SK-N-SH (cell line): ENCODE measurements at regions not wholly inside any gene's neighbourhood (a gene's known extent, or its start where the extent isn't known, plus 50 kb on each side); places are given as distances from the start of the nearest gene placed in this dataset.

Experiments used
- CTCF ChIA-PET: fragments of 300-600, 350-600 bp; formaldehyde crosslinking; extraction: SDS; loops from one replicate; lab custom pipeline; 2021; lab: Yijun Ruan, JAX
- POLR2A ChIA-PET: fragments of 350-600 bp; sonication (Branson Sonifier 250); formaldehyde crosslinking; extraction: SDS; loops from one replicate; lab custom pipeline; 2020; ENCODE audit warnings: antibody characterized with exemption, inconsistent platforms; lab: Yijun Ruan, JAX
- DNase-seq: peaks from one replicate; pipeline ENCODE4 v3.0.0; 2012
- H2AFZ ChIP-seq: fragments of 200-600 bp; sonication (generic); 2 replicates; pipeline ENCODE4 v1.8.1; 2016; ENCODE audit warnings: antibody characterized with exemption, mild to moderate bottlenecking, low read depth
- H3F3A ChIP-seq: fragments of 200-600 bp; sonication (generic); replicated peaks from 2 replicates; pipeline ENCODE3; 2016; ENCODE audit warnings: antibody characterized with exemption, mild to moderate bottlenecking; ENCODE audit not compliant: insufficient read depth
- H3K27ac ChIP-seq, 2 experiments: fragments of 200-500 bp in 1 of 2; fragments of 200-600 bp in 1 of 2; sonication (Bioruptor generic) in 1 of 2; sonication (generic), shearing (Covaris generic) in 1 of 2; 2 replicates each; pipeline versions ENCODE4 v1.5.1 to v1.6.1; 2014 to 2016; ENCODE audit warnings: low read depth in 2 of 2, inconsistent platforms in 1 of 2, low read length in 1 of 2, mild to moderate bottlenecking in 1 of 2, mixed read lengths in 1 of 2
- H3K27me3 ChIP-seq: fragments of 200-600 bp; sonication (generic), shearing (Covaris generic); 2 replicates; pipeline ENCODE4 v1.6.1; 2016; ENCODE audit warnings: mixed run types; ENCODE audit not compliant: insufficient read depth
- H3K36me3 ChIP-seq, 2 experiments: fragments of 200-500 bp in 1 of 2; fragments of 200-600 bp in 1 of 2; sonication (Bioruptor generic) in 1 of 2; sonication (generic) in 1 of 2; replicated peaks in 1 of 2; 2 replicates each; pipeline versions ENCODE3 to v1.5.1; 2014 to 2016; ENCODE audit warnings: low read length in 1 of 2, mild to moderate bottlenecking in 1 of 2; ENCODE audit not compliant: insufficient read depth in 2 of 2, control insufficient read depth in 1 of 2
- H3K4me1 ChIP-seq, 2 experiments: fragments of 200-500 bp in 1 of 2; fragments of 200-600 bp in 1 of 2; sonication (Bioruptor generic) in 1 of 2; sonication (generic), shearing (Covaris generic) in 1 of 2; 2 replicates each; pipeline versions ENCODE4 v1.5.1 to v1.6.1; 2014 to 2016; ENCODE audit warnings: low read depth in 1 of 2, low read length in 1 of 2, mixed run types in 1 of 2; ENCODE audit not compliant: insufficient read depth in 2 of 2, control insufficient read depth in 1 of 2
- H3K4me2 ChIP-seq: fragments of 200-600 bp; sonication (generic), shearing (Covaris generic); 2 replicates; pipeline ENCODE4 v1.6.1; 2017; ENCODE audit warnings: mixed run types
- H3K4me3 ChIP-seq, 2 experiments: fragments of 200-500 bp in 1 of 2; fragments of 200-600 bp in 1 of 2; sonication (Bioruptor generic) in 1 of 2; sonication (generic), shearing (Covaris generic) in 1 of 2; 2 replicates each; pipeline versions ENCODE4 v1.5.1 to v1.8.1; 2014 to 2016; ENCODE audit warnings: low read depth in 2 of 2, inconsistent platforms in 1 of 2, low read length in 1 of 2, mild to moderate bottlenecking in 1 of 2, mixed read lengths in 1 of 2, moderate library complexity in 1 of 2
- H3K79me2 ChIP-seq: fragments of 200-600 bp; sonication (generic); 2 replicates; pipeline ENCODE4 v1.8.1; 2017; ENCODE audit warnings: mild to moderate bottlenecking; ENCODE audit not compliant: insufficient read depth
- H3K9ac ChIP-seq: fragments of 200-600 bp; sonication (generic); 2 replicates; pipeline ENCODE4 v1.6.1; 2017; ENCODE audit warnings: mixed run types
- H3K9me2 ChIP-seq: fragments of 200-600 bp; sonication (generic); 2 replicates; pipeline ENCODE4 v1.6.1; 2017; ENCODE audit warnings: mixed run types
- H3K9me3 ChIP-seq: fragments of 200-600 bp; sonication (generic); 2 replicates; pipeline ENCODE4 v1.6.1; 2017; ENCODE audit warnings: mixed run types, mild to moderate bottlenecking, moderate library complexity
- H4K20me1 ChIP-seq: fragments of 200-600 bp; sonication (generic); 2 replicates; pipeline ENCODE4 v1.6.1; 2017; ENCODE audit warnings: mild to moderate bottlenecking, mixed run types; ENCODE audit not compliant: insufficient read depth
- ELF1 ChIP-seq: IDR thresholded peaks from 2 replicates; pipeline ENCODE4 v1.4.0; 2012
- EP300 ChIP-seq, 2 experiments: IDR thresholded peaks; 2 replicates each; pipeline versions ENCODE4 v1.4.0 to v1.6.1; 2012; ENCODE audit warnings: borderline replicate concordance in 1 of 2, low read depth in 1 of 2, low read length in 1 of 2
- FOSL2 ChIP-seq: IDR thresholded peaks from 2 replicates; pipeline ENCODE4 v1.4.0; 2012; ENCODE audit warnings: low read depth, mild to moderate bottlenecking, moderate library complexity, borderline replicate concordance
- FOXJ3 ChIP-seq: sonication (generic); formaldehyde crosslinking; IDR thresholded peaks from 2 replicates; pipeline ENCODE4 v1.5.1; 2020; ENCODE audit warnings: mild to moderate bottlenecking, missing genetic modification reagents
- RCOR1 ChIP-seq: fragments of 150-350 bp; IDR thresholded peaks from 2 replicates; pipeline ENCODE4 v1.6.1; 2017; ENCODE audit warnings: antibody characterized with exemption, low read length
- RXRA ChIP-seq: IDR thresholded peaks from 2 replicates; pipeline ENCODE4 v1.4.0; 2012; ENCODE audit warnings: low read depth, mild to moderate bottlenecking, borderline replicate concordance
- SIN3A ChIP-seq: IDR thresholded peaks from 2 replicates; pipeline ENCODE4 v1.6.1; 2012; ENCODE audit warnings: low read depth, mild to moderate bottlenecking, low read length, moderate library complexity, borderline replicate concordance
- YY1 ChIP-seq: IDR thresholded peaks from 2 replicates; pipeline ENCODE4 v1.4.0; 2012; ENCODE audit warnings: low read depth, mild to moderate bottlenecking
- WGBS: methylation state at CpG from one replicate; pipeline ENCODE4 v1.1.6; 2017; ENCODE audit warnings: low lambda C conversion rate; 5-methylcytosine and 5-hydroxymethylcytosine counted together
- TF ChIP-seq, protein P1 (sequence below): fragments of 150-350 bp; IDR thresholded peaks from 2 replicates; pipeline ENCODE4 v1.6.1; 2017; ENCODE audit warnings: antibody characterized with exemption, low read length, low read depth, borderline replicate concordance
- TF ChIP-seq, protein P2 (sequence below): IDR thresholded peaks from 2 replicates; pipeline ENCODE4 v1.4.0; 2012; ENCODE audit warnings: low read depth, borderline replicate concordance
- TF ChIP-seq, protein P3 (sequence below): IDR thresholded peaks from 2 replicates; pipeline ENCODE4; 2012

DNA sequence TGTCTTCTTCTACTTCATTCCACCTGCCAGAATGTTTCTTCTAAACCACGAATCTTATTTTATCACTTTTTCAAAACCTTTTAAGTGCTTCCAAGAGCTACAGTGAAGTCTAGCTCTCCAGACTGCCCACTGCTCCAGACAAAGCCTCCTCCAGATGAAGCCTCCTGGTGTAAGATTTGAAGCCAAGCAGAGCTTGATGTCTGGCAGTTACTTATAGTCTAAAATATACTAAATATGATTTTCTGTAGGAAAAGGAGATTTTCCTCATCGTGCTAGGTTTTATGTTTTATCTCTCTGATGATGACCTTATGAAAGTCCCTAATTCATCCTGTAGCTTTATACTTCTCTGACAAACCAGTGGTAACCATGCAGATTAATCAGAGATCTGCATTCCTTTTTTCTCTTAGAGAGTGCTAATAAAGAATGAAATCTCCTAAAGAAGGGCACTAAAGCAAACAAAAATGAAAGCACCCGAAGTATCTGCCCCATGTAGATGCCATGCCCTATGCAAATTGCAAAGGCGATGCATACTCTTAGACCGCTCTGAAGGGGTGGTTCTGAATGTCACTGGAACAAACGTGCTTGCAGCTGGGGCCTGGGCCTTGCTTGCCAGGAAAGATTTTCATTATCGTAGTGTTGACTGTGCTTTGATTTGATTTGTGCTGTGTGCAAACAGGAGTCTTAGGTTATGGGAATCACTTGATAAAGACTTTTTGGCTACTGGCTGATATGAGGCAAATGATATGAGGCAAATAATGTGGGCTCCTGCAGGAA is 314.2 kb downstream of the PID1 start:
- TF ChIP-seq ELF1 (no peak), RXRA (no peak), YY1 (no peak), RCOR1 (no peak), SIN3A (no peak)
- TF ChIP-seq, protein P1, sequence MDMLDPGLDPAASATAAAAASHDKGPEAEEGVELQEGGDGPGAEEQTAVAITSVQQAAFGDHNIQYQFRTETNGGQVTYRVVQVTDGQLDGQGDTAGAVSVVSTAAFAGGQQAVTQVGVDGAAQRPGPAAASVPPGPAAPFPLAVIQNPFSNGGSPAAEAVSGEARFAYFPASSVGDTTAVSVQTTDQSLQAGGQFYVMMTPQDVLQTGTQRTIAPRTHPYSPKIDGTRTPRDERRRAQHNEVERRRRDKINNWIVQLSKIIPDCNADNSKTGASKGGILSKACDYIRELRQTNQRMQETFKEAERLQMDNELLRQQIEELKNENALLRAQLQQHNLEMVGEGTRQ: no peak
- Histone ChIP-seq H3K9me2 (no peaks in the 10 kb centered on the region), H3F3A (no peaks in the 10 kb centered on the region), H3K36me3 (no peaks in the 10 kb centered on the region), H3K27ac (no peak overlapping the region), H3K79me2 (no peaks in the 10 kb centered on the region), H2AFZ (no peak overlapping the region), H3K9ac (no peak overlapping the region), H3K4me3 (no peak overlapping the region), H4K20me1 (no peaks in the 10 kb centered on the region), H3K9me3 (no peaks in the 10 kb centered on the region), H3K4me1 (no peaks in the 10 kb centered on the region), H3K27me3 (no peaks in the 10 kb centered on the region), H3K4me2 (no peak overlapping the region)
- CTCF ChIA-PET: no interaction called here
- WGBS: 15% methylated on average over 7 of the region's 7 CpGs
- POLR2A ChIA-PET: no interaction called here
- no peak for DNase-seq

DNA sequence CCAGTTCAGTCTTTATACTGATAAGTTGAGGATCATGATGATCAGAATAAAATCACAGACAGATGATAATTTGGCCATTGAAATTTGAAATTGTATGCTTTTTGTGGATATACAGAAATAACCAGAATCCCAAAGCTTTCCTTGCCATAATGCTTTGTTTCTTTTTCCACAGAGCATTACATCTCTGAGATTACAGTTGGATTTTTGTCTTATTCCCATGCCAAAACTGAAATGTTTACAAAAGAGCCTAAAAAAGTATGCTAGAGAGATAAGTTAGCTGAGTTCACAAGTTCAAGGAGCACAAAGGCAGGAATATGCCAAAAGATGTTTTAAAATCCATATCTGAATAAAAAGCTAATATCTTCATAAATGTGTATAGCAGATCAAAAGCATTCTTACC is 321.3 kb downstream of the PID1 start:
- ChIA-PET CTCF (no interaction called here), POLR2A (no interaction called here)
- Histone ChIP-seq H3K79me2 (no peaks in the 10 kb centered on the region), H2AFZ (no peak overlapping the region), H3K4me3 (no peak overlapping the region), H3K27ac (no peak overlapping the region), H3K4me2 (no peak overlapping the region), H3K4me1 (no peaks in the 10 kb centered on the region), H3F3A (no peaks in the 10 kb centered on the region), H3K27me3 (no peaks in the 10 kb centered on the region), H3K36me3 (no peaks in the 10 kb centered on the region), H3K9me2 (no peaks in the 10 kb centered on the region)
- DNase-seq: no peak
- TF ChIP-seq EP300 (IDR thresholded peaks at IDR 0.05; ENCODE audit: borderline replicate concordance in 1 of 2, low read depth in 1 of 2, low read length in 1 of 2) (no peak), FOSL2 (no peak), FOXJ3 (no peak)
- TF ChIP-seq, protein P2, sequence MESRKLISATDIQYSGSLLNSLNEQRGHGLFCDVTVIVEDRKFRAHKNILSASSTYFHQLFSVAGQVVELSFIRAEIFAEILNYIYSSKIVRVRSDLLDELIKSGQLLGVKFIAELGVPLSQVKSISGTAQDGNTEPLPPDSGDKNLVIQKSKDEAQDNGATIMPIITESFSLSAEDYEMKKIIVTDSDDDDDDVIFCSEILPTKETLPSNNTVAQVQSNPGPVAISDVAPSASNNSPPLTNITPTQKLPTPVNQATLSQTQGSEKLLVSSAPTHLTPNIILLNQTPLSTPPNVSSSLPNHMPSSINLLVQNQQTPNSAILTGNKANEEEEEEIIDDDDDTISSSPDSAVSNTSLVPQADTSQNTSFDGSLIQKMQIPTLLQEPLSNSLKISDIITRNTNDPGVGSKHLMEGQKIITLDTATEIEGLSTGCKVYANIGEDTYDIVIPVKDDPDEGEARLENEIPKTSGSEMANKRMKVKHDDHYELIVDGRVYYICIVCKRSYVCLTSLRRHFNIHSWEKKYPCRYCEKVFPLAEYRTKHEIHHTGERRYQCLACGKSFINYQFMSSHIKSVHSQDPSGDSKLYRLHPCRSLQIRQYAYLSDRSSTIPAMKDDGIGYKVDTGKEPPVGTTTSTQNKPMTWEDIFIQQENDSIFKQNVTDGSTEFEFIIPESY: no peak
- TF ChIP-seq, protein P3, sequence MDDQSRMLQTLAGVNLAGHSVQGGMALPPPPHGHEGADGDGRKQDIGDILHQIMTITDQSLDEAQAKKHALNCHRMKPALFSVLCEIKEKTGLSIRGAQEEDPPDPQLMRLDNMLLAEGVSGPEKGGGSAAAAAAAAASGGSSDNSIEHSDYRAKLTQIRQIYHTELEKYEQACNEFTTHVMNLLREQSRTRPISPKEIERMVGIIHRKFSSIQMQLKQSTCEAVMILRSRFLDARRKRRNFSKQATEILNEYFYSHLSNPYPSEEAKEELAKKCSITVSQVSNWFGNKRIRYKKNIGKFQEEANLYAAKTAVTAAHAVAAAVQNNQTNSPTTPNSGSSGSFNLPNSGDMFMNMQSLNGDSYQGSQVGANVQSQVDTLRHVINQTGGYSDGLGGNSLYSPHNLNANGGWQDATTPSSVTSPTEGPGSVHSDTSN: no peak
- TF ChIP-seq, all 33 proteins: peak for 0
- Histone ChIP-seq H4K20me1 (no peaks in the 10 kb centered on the region), H3K9ac (no peak overlapping the region), H3K9me3 (no peaks in the 10 kb centered on the region)
